ENCODE measurements at regions not wholly inside any gene's neighbourhood (a gene's known extent, or its start where the extent isn't known, plus 50 kb on each side); places are given as distances from the start of the nearest gene placed in this dataset.

- TF ChIP-seq ZNF16 (tag by site-specific recombination; IDR thresholded peaks at IDR 0.05; ENCODE audit: low read depth) (no peak), ZFP3 (tag by site-specific recombination; IDR thresholded peaks at IDR 0.05; ENCODE audit: low read depth) (no peak)
These were observed 498.7 kb upstream of the CDIN1 start (continued) for GRCh38 chr15:36080759-36081158.

DNA sequence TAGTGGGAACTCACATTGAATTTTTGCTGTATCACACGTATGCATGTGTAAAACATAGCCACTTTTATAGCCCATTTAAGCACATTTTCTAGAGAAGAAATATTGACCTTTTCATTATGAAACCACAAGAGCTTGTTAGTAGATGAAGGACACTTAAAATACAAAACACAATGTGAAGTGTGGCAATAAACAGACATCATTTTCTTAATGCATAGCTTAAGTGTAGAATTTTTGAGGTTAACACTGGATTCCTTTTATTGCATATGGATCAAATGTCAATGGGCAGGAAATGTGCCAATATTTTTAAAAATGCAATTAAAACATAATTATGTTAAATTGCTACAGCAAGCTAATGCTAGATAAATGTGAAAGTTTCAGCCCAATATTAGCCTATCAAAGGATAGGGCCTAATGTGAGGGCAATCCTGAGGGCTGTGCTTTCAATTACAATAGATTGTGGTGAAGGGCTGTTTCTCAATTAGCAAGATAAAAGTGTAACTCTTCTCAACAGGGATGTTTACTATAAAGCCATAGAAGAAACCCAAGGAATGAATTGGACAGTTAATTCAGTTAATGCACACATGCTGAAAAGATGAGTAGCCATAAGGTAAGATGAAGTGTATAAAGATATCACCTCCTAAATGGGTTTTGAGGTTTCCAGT lies 489.0 kb upstream of the CDIN1 start:
- H3K9me3 ChIP-seq (ENCODE audit: control insufficient read depth, insufficient read depth, low read depth, low read length) = no peaks in the 10 kb centered on the region
- TF ChIP-seq, protein P1, sequence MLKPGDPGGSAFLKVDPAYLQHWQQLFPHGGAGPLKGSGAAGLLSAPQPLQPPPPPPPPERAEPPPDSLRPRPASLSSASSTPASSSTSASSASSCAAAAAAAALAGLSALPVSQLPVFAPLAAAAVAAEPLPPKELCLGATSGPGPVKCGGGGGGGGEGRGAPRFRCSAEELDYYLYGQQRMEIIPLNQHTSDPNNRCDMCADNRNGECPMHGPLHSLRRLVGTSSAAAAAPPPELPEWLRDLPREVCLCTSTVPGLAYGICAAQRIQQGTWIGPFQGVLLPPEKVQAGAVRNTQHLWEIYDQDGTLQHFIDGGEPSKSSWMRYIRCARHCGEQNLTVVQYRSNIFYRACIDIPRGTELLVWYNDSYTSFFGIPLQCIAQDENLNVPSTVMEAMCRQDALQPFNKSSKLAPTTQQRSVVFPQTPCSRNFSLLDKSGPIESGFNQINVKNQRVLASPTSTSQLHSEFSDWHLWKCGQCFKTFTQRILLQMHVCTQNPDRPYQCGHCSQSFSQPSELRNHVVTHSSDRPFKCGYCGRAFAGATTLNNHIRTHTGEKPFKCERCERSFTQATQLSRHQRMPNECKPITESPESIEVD (tag by site-specific recombination; IDR thresholded peaks at IDR 0.05) = 0 out of 2 replicates have a peak, but pooled peaks have one; percentile 18
- peak; percentile 23; the same call in 1 of the 2 replicates for TF ChIP-seq OSR2 (tag by site-specific recombination; IDR thresholded peaks at IDR 0.05)
- peak; percentile 81 for TF ChIP-seq WT1 (tag by site-specific recombination; IDR thresholded peaks at IDR 0.05)
- no peak for TF ChIP-seq KLF1 (tag by site-specific recombination; IDR thresholded peaks at IDR 0.05)
- TF ChIP-seq ZBTB44 (tag by site-specific recombination; IDR thresholded peaks at IDR 0.05) = 0 out of 2 replicates have a peak, but pooled peaks have one; percentile 10
- CTCF ChIA-PET = no interaction called here

GRCh38 chr15:36106640-36107335 lies 472.6 kb upstream of the CDIN1 start:
- no peak for TF ChIP-seq ZIC2 (tag by site-specific recombination; IDR thresholded peaks at IDR 0.05)
- TF ChIP-seq ZNF621 (tag by site-specific recombination; IDR thresholded peaks at IDR 0.05) = no peak
- no peak for TF ChIP-seq PRDM1 (tag by site-specific recombination; IDR thresholded peaks at IDR 0.05)
- no peak for TF ChIP-seq OVOL3 (tag by site-specific recombination; IDR thresholded peaks at IDR 0.05)
- TF ChIP-seq, protein P2, sequence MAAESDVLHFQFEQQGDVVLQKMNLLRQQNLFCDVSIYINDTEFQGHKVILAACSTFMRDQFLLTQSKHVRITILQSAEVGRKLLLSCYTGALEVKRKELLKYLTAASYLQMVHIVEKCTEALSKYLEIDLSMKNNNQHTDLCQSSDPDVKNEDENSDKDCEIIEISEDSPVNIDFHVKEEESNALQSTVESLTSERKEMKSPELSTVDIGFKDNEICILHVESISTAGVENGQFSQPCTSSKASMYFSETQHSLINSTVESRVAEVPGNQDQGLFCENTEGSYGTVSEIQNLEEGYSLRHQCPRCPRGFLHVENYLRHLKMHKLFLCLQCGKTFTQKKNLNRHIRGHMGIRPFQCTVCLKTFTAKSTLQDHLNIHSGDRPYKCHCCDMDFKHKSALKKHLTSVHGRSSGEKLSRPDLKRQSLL (tag by site-specific recombination; IDR thresholded peaks at IDR 0.05) = no peak
- TF ChIP-seq ZNF501 (tag by site-specific recombination; IDR thresholded peaks at IDR 0.05) = no peak
- TF ChIP-seq GLI2 (tag by site-specific recombination; IDR thresholded peaks at IDR 0.05; ENCODE audit: borderline replicate concordance, low read depth) = no peak
- TF ChIP-seq ZNF10 (tag by site-specific recombination; IDR thresholded peaks at IDR 0.05) = no peak
- TF ChIP-seq ZNF837 (tag by site-specific recombination; IDR thresholded peaks at IDR 0.05) = no peak
- no peak for TF ChIP-seq ATF2 (tag by site-specific recombination; IDR thresholded peaks at IDR 0.05; ENCODE audit: low read depth)
- TF ChIP-seq HOXC10 (CRISPR knock-in tag; IDR thresholded peaks at IDR 0.05) = no peak
- TF ChIP-seq ZNF747 (tag by site-specific recombination; IDR thresholded peaks at IDR 0.05) = no peak
- TF ChIP-seq ZNF488 (tag by site-specific recombination; IDR thresholded peaks at IDR 0.05) = no peak
- no peak for TF ChIP-seq ZNF366 (tag by site-specific recombination; conservative IDR thresholded peaks at IDR 0.05)
- TF ChIP-seq ZNF555 (tag by site-specific recombination; conservative IDR thresholded peaks at IDR 0.05) = no peak
- no peak for TF ChIP-seq KLF9 (tag by site-specific recombination; IDR thresholded peaks at IDR 0.05; ENCODE audit: low read depth)
- ChIA-PET POLR2A (no interaction called here), CTCF (no interaction called here)
- Histone ChIP-seq H3K4me1 (ENCODE audit: control insufficient read depth, insufficient read depth, low read length) (no peaks in the 10 kb centered on the region), H3K9me3 (ENCODE audit: control insufficient read depth, insufficient read depth, low read depth, low read length) (no peaks in the 10 kb centered on the region), H3K36me3 (ENCODE audit: control insufficient read depth in 2 of 2, insufficient read depth in 1 of 2, low read length in 2 of 2) (no peaks in the 10 kb centered on the region), H3K4me3 (ENCODE audit: low read depth, low read length) (no peak overlapping the region), H3K27ac (ENCODE audit: extremely low read depth, low read depth, low read length) (no peak overlapping the region)

More for the DNA sequence above, 489.0 kb upstream of the CDIN1 start:
- POLR2A ChIA-PET = no interaction called here
- Histone ChIP-seq H3K4me1 (ENCODE audit: control insufficient read depth, insufficient read depth, low read length) (no peaks in the 10 kb centered on the region), H3K36me3 (ENCODE audit: control insufficient read depth in 2 of 2, insufficient read depth in 1 of 2, low read length in 2 of 2) (no peaks in the 10 kb centered on the region), H3K27ac (ENCODE audit: extremely low read depth, low read depth, low read length) (no peak overlapping the region), H3K4me3 (ENCODE audit: low read depth, low read length) (no peak overlapping the region)

All from HEK293 (cell line).